Chondrocyte (in vitro differentiated cells): ENCODE measurements at regions not wholly inside any gene's neighbourhood (a gene's known extent, or its start where the extent isn't known, plus 50 kb on each side); places are given as distances from the start of the nearest gene placed in this dataset.
A peak's percentile ranks its signal among the peaks of the same experiment; 100 is the strongest.

ENCODE experiments used
- DNase-seq: peaks from one replicate; pipeline ENCODE4 v3.0.0; 2021; ENCODE audit warnings: mixed read lengths, low spot score
- H3K27ac Mint-ChIP-seq: one replicate; pipeline ENCODE4 v1.8.0; 2021; ENCODE audit warnings: mild to moderate bottlenecking, moderate library complexity, mixed read lengths; ENCODE audit not compliant: unreplicated experiment
- H3K27me3 Mint-ChIP-seq: 2 replicates; pipeline ENCODE4 v1.8.0; 2021; ENCODE audit warnings: low read depth, mixed read lengths
- H3K36me3 Mint-ChIP-seq: 2 replicates; pipeline ENCODE4 v1.8.0; 2021; ENCODE audit warnings: low read depth, mixed read lengths
- H3K4me1 Mint-ChIP-seq: 2 replicates; pipeline ENCODE4 v1.8.0; 2021; ENCODE audit warnings: low read depth, mild to moderate bottlenecking, mixed read lengths
- H3K4me3 Mint-ChIP-seq: one replicate; pipeline ENCODE4 v1.8.0; 2021; ENCODE audit warnings: mild to moderate bottlenecking, moderate library complexity, mixed read lengths; ENCODE audit not compliant: unreplicated experiment
- H3K9me3 Mint-ChIP-seq: 2 replicates; pipeline ENCODE4 v1.8.0; 2021; ENCODE audit warnings: low read depth, mixed read lengths
- CTCF ChIP-seq: fragments of 200-600 bp; sonication (generic); IDR thresholded peaks from 2 replicates; pipeline ENCODE4 v1.5.0; 2021; ENCODE audit warnings: antibody characterized with exemption, mild to moderate bottlenecking, moderate library complexity

DNA sequence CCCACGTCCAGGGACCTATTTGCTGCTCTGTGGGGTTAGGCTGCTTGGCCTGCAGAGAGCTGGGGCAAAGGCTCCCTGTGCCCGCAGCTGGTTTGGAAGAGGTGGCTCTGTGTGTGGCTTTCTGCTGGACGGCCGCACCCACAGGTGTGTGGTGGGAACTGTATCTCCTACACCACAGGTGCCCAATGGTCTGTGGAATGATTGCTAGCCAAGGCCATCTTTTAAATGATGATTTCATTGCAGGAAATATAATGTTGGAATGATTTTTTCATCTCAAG is 178.4 kb downstream of the DLL1 start:
- DNase-seq = no peak
- no peaks in the 10 kb centered on the region for H3K9me3 Mint-ChIP-seq
- H3K27ac Mint-ChIP-seq = no peak overlapping the region
- no peaks in the 10 kb centered on the region for H3K36me3 Mint-ChIP-seq
- no peak for TF ChIP-seq CTCF
- H3K27me3 Mint-ChIP-seq = peaks cover 27% of the 10 kb centered on the region
- H3K4me1 Mint-ChIP-seq = no peaks in the 10 kb centered on the region
- no peak overlapping the region for H3K4me3 Mint-ChIP-seq

DNA sequence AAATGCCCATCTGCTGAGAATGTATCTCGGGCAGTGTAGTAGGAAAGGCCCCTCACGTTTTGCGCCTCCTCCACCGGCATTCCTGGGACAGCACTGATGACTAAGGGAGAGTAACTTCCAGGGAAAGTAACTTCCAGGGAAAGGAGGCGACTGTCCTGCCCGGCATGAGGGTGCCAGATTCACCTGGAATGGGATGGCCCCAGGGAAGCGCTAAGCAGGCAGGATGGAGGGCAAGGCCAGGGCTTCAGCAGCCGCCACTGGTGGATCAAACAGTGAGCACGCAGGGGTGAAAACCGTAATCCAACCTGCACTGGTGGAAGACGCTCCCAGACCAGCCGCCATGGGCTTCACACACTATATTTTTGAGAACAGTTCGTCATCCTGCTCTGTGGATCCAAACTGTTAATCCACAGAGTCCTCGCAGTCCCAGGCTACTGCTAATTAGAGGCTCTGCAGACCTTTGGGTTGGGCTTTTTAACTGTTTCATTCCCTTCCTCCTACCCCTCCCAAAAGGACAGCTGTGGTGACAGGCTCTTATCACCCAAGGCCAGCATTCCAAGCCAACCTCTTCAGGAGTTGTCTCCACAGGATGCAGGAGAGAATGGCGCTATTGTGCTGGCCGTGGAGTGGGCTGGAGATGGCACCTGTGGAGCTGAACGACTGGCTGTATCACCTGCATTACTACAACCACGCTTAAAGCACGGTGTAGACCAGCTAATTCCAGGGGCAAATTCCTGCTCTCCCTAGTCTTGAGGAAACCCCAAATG is 178.9 kb downstream of the DLL1 start:
- H3K36me3 Mint-ChIP-seq = no peaks in the 10 kb centered on the region
- H3K27ac Mint-ChIP-seq = no peak overlapping the region
- H3K4me1 Mint-ChIP-seq = no peaks in the 10 kb centered on the region
- H3K9me3 Mint-ChIP-seq = no peaks in the 10 kb centered on the region
- H3K27me3 Mint-ChIP-seq = peaks cover 31% of the 10 kb centered on the region
- peak; percentile 52 for DNase-seq
- H3K4me3 Mint-ChIP-seq = no peak overlapping the region
- no peak for TF ChIP-seq CTCF

- no peaks in the 10 kb centered on the region for H3K9me3 Mint-ChIP-seq
- no peaks in the 10 kb centered on the region for H3K4me1 Mint-ChIP-seq
- no peak overlapping the region for H3K4me3 Mint-ChIP-seq
- no peak overlapping the region for H3K27ac Mint-ChIP-seq
- no peak for TF ChIP-seq CTCF
- DNase-seq = no peak
- peaks cover 38% of the 10 kb centered on the region for H3K27me3 Mint-ChIP-seq
- no peaks in the 10 kb centered on the region for H3K36me3 Mint-ChIP-seq
Measured at GRCh38 chr6:170111141-170111664, 179.7 kb downstream of the DLL1 start.

- Mint-ChIP-seq H3K36me3 (no peaks in the 10 kb centered on the region), H3K9me3 (peaks cover 4% of the 10 kb centered on the region), H3K27ac (no peak overlapping the region), H3K27me3 (peaks cover 40% of the 10 kb centered on the region), H3K4me1 (no peaks in the 10 kb centered on the region), H3K4me3 (no peak overlapping the region)
- no peak for TF ChIP-seq CTCF
- DNase-seq = peak; percentile 83
Measured at GRCh38 chr6:170110201-170111140, 180.4 kb downstream of the DLL1 start.

GRCh38 chr6:170108890-170109587 is 181.8 kb downstream of the DLL1 start:
- peak; percentile 71 for DNase-seq
- H3K27ac Mint-ChIP-seq = no peak overlapping the region

More at GRCh38 chr6:170108890-170109587, 181.8 kb downstream of the DLL1 start:
- no peaks in the 10 kb centered on the region for H3K4me1 Mint-ChIP-seq
- H3K27me3 Mint-ChIP-seq = peaks cover 36% of the 10 kb centered on the region
- TF ChIP-seq CTCF = no peak
- H3K4me3 Mint-ChIP-seq = no peak overlapping the region
- H3K36me3 Mint-ChIP-seq = no peaks in the 10 kb centered on the region
- H3K9me3 Mint-ChIP-seq = peaks cover 9% of the 10 kb centered on the region
